ENCODE measurements at regions not wholly inside any gene's neighbourhood (a gene's known extent, or its start where the extent isn't known, plus 50 kb on each side); places are given as distances from the start of the nearest gene placed in this dataset.

DNA sequence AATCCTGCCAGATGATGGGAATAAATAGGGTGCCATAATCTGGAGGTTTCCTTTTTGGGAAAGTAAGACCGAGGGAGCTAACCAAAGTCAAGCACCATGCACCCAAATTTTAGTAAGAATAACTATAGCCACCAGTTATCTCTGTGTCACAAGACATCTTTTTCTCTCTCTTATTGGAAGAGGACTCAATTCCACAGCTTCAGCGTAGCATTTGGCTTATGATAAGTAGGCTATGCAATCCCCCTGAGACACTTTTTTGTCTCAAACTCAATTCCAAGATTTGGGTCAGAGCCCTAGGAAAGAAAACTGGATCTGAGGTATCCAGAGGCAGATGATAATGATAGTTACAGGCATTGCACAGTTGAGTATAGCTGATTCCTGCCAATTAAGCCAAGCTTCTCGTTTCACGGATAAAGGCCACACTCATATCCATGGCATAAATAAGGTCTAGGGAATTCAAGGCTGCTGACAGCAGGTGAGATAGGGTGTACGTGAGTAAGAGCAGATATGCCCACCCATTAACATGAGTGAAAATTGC, 425.2 kb upstream of the CNTNAP2 start:
- H3K4me1 ChIP-seq, result no peaks in the 10 kb centered on the region
- intact Hi-C loops (cut with DNase I; ENCODE audit: low total_unique reads), result no loop called here
- H3K4me3 ChIP-seq, result no peak overlapping the region
- H3K36me3 ChIP-seq, result no peaks in the 10 kb centered on the region
- H3K9me3 ChIP-seq, result peaks cover 0 to 14% (median 4%) of the 10 kb centered on the region in 8 donors
- H3K27ac ChIP-seq, result no peak overlapping the region
- WGBS, 5 donors, result 78 to 87% (median 84%) methylated on average over 5 of the region's 5 CpGs
- TF ChIP-seq, protein P1, sequence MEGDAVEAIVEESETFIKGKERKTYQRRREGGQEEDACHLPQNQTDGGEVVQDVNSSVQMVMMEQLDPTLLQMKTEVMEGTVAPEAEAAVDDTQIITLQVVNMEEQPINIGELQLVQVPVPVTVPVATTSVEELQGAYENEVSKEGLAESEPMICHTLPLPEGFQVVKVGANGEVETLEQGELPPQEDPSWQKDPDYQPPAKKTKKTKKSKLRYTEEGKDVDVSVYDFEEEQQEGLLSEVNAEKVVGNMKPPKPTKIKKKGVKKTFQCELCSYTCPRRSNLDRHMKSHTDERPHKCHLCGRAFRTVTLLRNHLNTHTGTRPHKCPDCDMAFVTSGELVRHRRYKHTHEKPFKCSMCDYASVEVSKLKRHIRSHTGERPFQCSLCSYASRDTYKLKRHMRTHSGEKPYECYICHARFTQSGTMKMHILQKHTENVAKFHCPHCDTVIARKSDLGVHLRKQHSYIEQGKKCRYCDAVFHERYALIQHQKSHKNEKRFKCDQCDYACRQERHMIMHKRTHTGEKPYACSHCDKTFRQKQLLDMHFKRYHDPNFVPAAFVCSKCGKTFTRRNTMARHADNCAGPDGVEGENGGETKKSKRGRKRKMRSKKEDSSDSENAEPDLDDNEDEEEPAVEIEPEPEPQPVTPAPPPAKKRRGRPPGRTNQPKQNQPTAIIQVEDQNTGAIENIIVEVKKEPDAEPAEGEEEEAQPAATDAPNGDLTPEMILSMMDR (IDR thresholded peaks at IDR 0.05 in 8 of 11, conservative IDR thresholded peaks at IDR 0.05 in 3 of 11), result no peak
- no peak for TF ChIP-seq POLR2A (IDR thresholded peaks at IDR 0.05)
- no peak for TF ChIP-seq POLR2AphosphoS5 (IDR thresholded peaks at IDR 0.05)
- DNase-seq, result no peak
- H3K27me3 ChIP-seq (replicated peaks in 1 of 7), result no peaks in the 10 kb centered on the region

- H3K27ac ChIP-seq, result no peak overlapping the region
- intact Hi-C loops (cut with DNase I; ENCODE audit: low total_unique reads), result no loop called here
- H3K4me3 ChIP-seq, result no peak overlapping the region
- TF ChIP-seq, protein P1 (IDR thresholded peaks at IDR 0.05 in 8 of 11, conservative IDR thresholded peaks at IDR 0.05 in 3 of 11), result no peak
- TF ChIP-seq POLR2AphosphoS5 (IDR thresholded peaks at IDR 0.05), result no peak
- TF ChIP-seq POLR2A (IDR thresholded peaks at IDR 0.05), result no peak
- H3K36me3 ChIP-seq, result no peaks in the 10 kb centered on the region
- no peak for DNase-seq
- no peaks in the 10 kb centered on the region for H3K4me1 ChIP-seq
- 84 to 94% (median 91%) methylated on average over 3 of the region's 3 CpGs for WGBS, 5 donors
- no peaks in the 10 kb centered on the region for H3K27me3 ChIP-seq (replicated peaks in 1 of 7)
- peaks cover 0 to under 1% (median 0%) of the 10 kb centered on the region in 8 donors for H3K9me3 ChIP-seq
Measured at GRCh38 chr7:145681646-145682045, 435.0 kb upstream of the CNTNAP2 start.

DNA sequence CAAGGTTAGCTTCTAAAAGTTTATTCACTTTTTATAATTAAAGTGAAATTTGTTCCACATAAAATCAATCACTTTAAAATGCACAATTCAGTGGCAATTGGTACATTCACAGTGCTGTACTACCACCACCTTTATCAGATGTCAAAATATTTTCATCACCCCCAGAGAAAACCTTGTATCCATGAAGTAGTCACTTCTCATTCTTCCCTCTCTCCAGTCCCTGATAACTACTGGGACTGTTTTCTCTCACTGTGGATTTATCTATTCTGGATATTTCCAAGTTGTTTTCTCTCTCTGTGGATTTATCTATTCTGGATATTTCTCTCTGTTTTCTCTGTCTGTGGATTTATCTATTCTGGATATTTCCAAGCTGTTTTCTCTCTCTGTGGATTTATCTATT, 435.4 kb upstream of the CNTNAP2 start:
- Histone ChIP-seq H3K4me3 (no peak overlapping the region), H3K36me3 (no peaks in the 10 kb centered on the region), H3K27ac (no peak overlapping the region), H3K9me3 (no peaks in the 10 kb centered on the region), H3K27me3 (replicated peaks in 1 of 7) (no peaks in the 10 kb centered on the region), H3K4me1 (no peaks in the 10 kb centered on the region)
- intact Hi-C loops (cut with DNase I; ENCODE audit: low total_unique reads), result no loop called here
- no peak for TF ChIP-seq POLR2A (IDR thresholded peaks at IDR 0.05)
- TF ChIP-seq, protein P1 (IDR thresholded peaks at IDR 0.05 in 8 of 11, conservative IDR thresholded peaks at IDR 0.05 in 3 of 11), result no peak
- TF ChIP-seq POLR2AphosphoS5 (IDR thresholded peaks at IDR 0.05), result no peak
- DNase-seq, result no peak

- H3K27me3 ChIP-seq (replicated peaks in 1 of 7), result no peaks in the 10 kb centered on the region
- H3K4me3 ChIP-seq, result no peak overlapping the region
- WGBS, 5 donors, result 81 to 90% (median 86%) methylated on average over 3 of the region's 3 CpGs
- DNase-seq, result no peak
- H3K4me1 ChIP-seq, result no peaks in the 10 kb centered on the region
- intact Hi-C loops (cut with DNase I; ENCODE audit: low total_unique reads), result no loop called here
- TF ChIP-seq, protein P1 (IDR thresholded peaks at IDR 0.05 in 8 of 11, conservative IDR thresholded peaks at IDR 0.05 in 3 of 11), result no peak
- TF ChIP-seq POLR2A (IDR thresholded peaks at IDR 0.05), result no peak
- TF ChIP-seq POLR2AphosphoS5 (IDR thresholded peaks at IDR 0.05), result no peak
- peaks cover 0 to 20% (median 10%) of the 10 kb centered on the region in 8 donors for H3K9me3 ChIP-seq
- H3K36me3 ChIP-seq, result no peaks in the 10 kb centered on the region
- H3K27ac ChIP-seq, result no peak overlapping the region
Measured at GRCh38 chr7:145665499-145666258, 450.9 kb upstream of the CNTNAP2 start.
